ENCODE measurements at regions not wholly inside any gene's neighbourhood (a gene's known extent, or its start where the extent isn't known, plus 50 kb on each side); places are given as distances from the start of the nearest gene placed in this dataset.

GRCh38 chr1:189007824-189008223, 1469.8 kb downstream of the BRINP3 start:
- no peak for ATAC-seq
- Histone ChIP-seq H3K9me3 (no peaks in the 10 kb centered on the region), H3K27ac (no peak overlapping the region), H3K4me3 (no peak overlapping the region), H3K27me3 (no peaks in the 10 kb centered on the region), H3K4me1 (no peaks in the 10 kb centered on the region), H3K36me3 (no peaks in the 10 kb centered on the region)
- WGBS (ENCODE audit: insufficient coverage, low coverage, low lambda C conversion rate, missing lambda C conversion rate), result 38% methylated on average over 3 of the region's 3 CpGs
- intact Hi-C loops (cut with DNase I), result no loop called here
- no peak for DNase-seq
- TF ChIP-seq, protein P1, sequence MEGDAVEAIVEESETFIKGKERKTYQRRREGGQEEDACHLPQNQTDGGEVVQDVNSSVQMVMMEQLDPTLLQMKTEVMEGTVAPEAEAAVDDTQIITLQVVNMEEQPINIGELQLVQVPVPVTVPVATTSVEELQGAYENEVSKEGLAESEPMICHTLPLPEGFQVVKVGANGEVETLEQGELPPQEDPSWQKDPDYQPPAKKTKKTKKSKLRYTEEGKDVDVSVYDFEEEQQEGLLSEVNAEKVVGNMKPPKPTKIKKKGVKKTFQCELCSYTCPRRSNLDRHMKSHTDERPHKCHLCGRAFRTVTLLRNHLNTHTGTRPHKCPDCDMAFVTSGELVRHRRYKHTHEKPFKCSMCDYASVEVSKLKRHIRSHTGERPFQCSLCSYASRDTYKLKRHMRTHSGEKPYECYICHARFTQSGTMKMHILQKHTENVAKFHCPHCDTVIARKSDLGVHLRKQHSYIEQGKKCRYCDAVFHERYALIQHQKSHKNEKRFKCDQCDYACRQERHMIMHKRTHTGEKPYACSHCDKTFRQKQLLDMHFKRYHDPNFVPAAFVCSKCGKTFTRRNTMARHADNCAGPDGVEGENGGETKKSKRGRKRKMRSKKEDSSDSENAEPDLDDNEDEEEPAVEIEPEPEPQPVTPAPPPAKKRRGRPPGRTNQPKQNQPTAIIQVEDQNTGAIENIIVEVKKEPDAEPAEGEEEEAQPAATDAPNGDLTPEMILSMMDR (IDR thresholded peaks at IDR 0.05), result no peak
- TF ChIP-seq POLR2A (IDR thresholded peaks at IDR 0.05), result no peak

- DNase-seq (no peak), ATAC-seq (no peak)
- H3K4me1 ChIP-seq, result no peaks in the 10 kb centered on the region
- no peaks in the 10 kb centered on the region for H3K36me3 ChIP-seq
- no peaks in the 10 kb centered on the region for H3K27me3 ChIP-seq
- TF ChIP-seq, protein P1 (IDR thresholded peaks at IDR 0.05), result no peak
- WGBS (ENCODE audit: insufficient coverage, low coverage, low lambda C conversion rate, missing lambda C conversion rate), result 55% methylated on average over 5 of the region's 5 CpGs
- H3K9me3 ChIP-seq, result no peaks in the 10 kb centered on the region
- no peak overlapping the region for H3K27ac ChIP-seq
- intact Hi-C loops (cut with DNase I), result no loop called here
- H3K4me3 ChIP-seq, result no peak overlapping the region
These were observed 1456.1 kb downstream of the BRINP3 start for GRCh38 chr1:189021577-189021976.

DNA sequence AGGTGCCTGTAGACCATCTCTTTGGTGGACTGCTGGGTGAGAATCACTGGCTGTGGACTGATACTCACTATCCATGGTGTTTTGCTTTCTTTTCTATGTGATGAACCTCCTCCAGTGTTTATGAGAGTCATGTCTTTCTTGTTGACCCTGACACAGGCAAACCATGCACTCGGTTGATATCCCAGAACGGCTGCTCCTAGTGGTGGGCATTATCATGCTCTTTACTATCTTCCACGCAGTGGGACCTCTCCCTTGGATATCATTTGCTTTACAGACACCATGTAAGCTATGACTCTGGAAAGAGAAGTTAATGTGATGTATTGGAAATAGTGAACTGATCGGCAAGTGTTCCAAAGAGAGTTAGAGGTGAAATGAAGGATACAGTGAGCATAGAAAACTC, 1455.6 kb downstream of the BRINP3 start:
- H3K36me3 ChIP-seq, result no peaks in the 10 kb centered on the region
- WGBS (ENCODE audit: insufficient coverage, low coverage, low lambda C conversion rate, missing lambda C conversion rate), result 55% methylated on average over 4 of the region's 4 CpGs
- H3K27ac ChIP-seq, result no peak overlapping the region
- intact Hi-C loops (cut with DNase I), result no loop called here
- no peak for ATAC-seq
- H3K27me3 ChIP-seq, result no peaks in the 10 kb centered on the region
- no peaks in the 10 kb centered on the region for H3K9me3 ChIP-seq
- no peak for DNase-seq
- H3K4me3 ChIP-seq, result no peak overlapping the region
- H3K4me1 ChIP-seq, result no peaks in the 10 kb centered on the region
- no peak for TF ChIP-seq POLR2A (IDR thresholded peaks at IDR 0.05)
- TF ChIP-seq, protein P1 (IDR thresholded peaks at IDR 0.05), result no peak

- no peaks in the 10 kb centered on the region for H3K9me3 ChIP-seq
- no peak for TF ChIP-seq POLR2A (IDR thresholded peaks at IDR 0.05)
- TF ChIP-seq, protein P1 (IDR thresholded peaks at IDR 0.05), result no peak
- H3K36me3 ChIP-seq, result no peaks in the 10 kb centered on the region
- H3K27ac ChIP-seq, result no peak overlapping the region
- peak in 1 of 4 donors; percentile 50 for ATAC-seq
- intact Hi-C loops (cut with DNase I), result no loop called here
- H3K27me3 ChIP-seq, result no peaks in the 10 kb centered on the region
- DNase-seq, result no peak
- H3K4me1 ChIP-seq, result peaks cover 0 to 5% (median 0%) of the 10 kb centered on the region in 4 donors
- H3K4me3 ChIP-seq, result no peak overlapping the region
- 20% methylated on average over 5 of the region's 5 CpGs for WGBS (ENCODE audit: insufficient coverage, low coverage, low lambda C conversion rate, missing lambda C conversion rate)
These were observed 1450.2 kb downstream of the BRINP3 start for GRCh38 chr1:189027512-189027911.

DNA sequence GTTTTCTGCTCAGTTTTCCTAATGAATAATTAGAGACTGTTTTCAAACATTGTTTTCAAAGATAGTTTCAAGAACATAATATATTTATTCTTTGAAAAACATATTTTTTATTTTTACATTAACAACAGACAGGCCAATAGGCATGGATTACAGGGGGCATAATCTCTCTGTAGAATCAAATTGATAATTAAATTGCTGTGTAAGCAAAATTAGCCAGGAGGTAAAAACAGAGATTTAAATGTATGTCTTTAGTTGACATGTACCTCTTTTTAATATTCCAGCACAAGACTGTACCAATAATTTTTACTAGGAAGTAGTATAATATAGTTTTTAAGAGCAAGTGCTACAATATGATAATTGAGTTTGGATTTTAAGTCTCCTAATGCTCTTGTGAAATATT, 1444.5 kb downstream of the BRINP3 start:
- Histone ChIP-seq H3K4me1 (no peaks in the 10 kb centered on the region), H3K36me3 (no peaks in the 10 kb centered on the region), H3K4me3 (no peak overlapping the region), H3K27me3 (no peaks in the 10 kb centered on the region), H3K9me3 (no peaks in the 10 kb centered on the region), H3K27ac (no peak overlapping the region)
- intact Hi-C loops (cut with DNase I), result no loop called here
- DNase-seq, result no peak
- no peak for ATAC-seq
- no peak for TF ChIP-seq POLR2A (IDR thresholded peaks at IDR 0.05)
- TF ChIP-seq, protein P1 (IDR thresholded peaks at IDR 0.05), result no peak

All from right lobe of liver (tissue), 6 donors.